Endothelial cell of umbilical vein (primary cell): ENCODE measurements at regions not wholly inside any gene's neighbourhood (a gene's known extent, or its start where the extent isn't known, plus 50 kb on each side); places are given as distances from the start of the nearest gene placed in this dataset.

ENCODE experiments used
- BruUV-seq: library from RNA; stranded (reverse); fragments of 400-500 nt; replicated peaks from 2 replicates; lab custom pipeline; 2021; lab: Mats Ljungman, UMichigan
- CTCF ChIA-PET: fragments of 300-600, 350-600 bp; sonication (Branson Sonifier 250); formaldehyde crosslinking; loops from one replicate; lab custom pipeline; 2021; ENCODE audit warnings: antibody characterized with exemption, inconsistent platforms; lab: Charles Lee
- POLR2A ChIA-PET: fragments of 300-600, 350-600 bp; sonication (Branson Sonifier 250); formaldehyde crosslinking; loops from one replicate; lab custom pipeline; 2021; ENCODE audit warnings: antibody characterized with exemption, inconsistent platforms; lab: Charles Lee
- DNase-seq: peaks from one replicate; pipeline ENCODE4 v3.0.0-alpha.2; 2011; ENCODE audit warnings: low read depth, low spot score
- FAIRE-seq: peaks from 2 replicates; lab custom pipeline; 2011; peaks lifted over from hg19 to GRCh38; lab: Jason Lieb, UNC
- H2AFZ ChIP-seq: 2 replicates; pipeline ENCODE4 v1.6.0; 2012; ENCODE audit warnings: low read depth, low read length, control low read depth, inconsistent platforms
- H3K27ac ChIP-seq: 2 replicates; pipeline ENCODE4 v1.5.1; 2011; ENCODE audit warnings: low read depth, mild to moderate bottlenecking, control low read depth, low read length, moderate library complexity; ENCODE audit not compliant: insufficient read depth
- H3K27me3 ChIP-seq, 2 experiments: 2 replicates each; pipeline versions ENCODE4 v1.6.0 to v1.6.1; 2011; ENCODE audit warnings: low read length in 2 of 2, mixed read lengths in 1 of 2; ENCODE audit not compliant: control insufficient read depth in 2 of 2, insufficient read depth in 2 of 2
- H3K36me3 ChIP-seq, 2 experiments: 2 replicates in 1 of 2; 3 replicates in 1 of 2; pipeline ENCODE4 v1.5.1; 2011; ENCODE audit warnings: low read length in 2 of 2, mild to moderate bottlenecking in 1 of 2, moderate library complexity in 1 of 2; ENCODE audit not compliant: control insufficient read depth in 2 of 2, insufficient read depth in 2 of 2; ENCODE audit errors: extremely low read depth in 1 of 2
- H3K4me1 ChIP-seq: 3 replicates; pipeline ENCODE4 v1.5.1; 2011; ENCODE audit warnings: mild to moderate bottlenecking, low read length; ENCODE audit not compliant: control insufficient read depth, insufficient read depth; ENCODE audit errors: extremely low read depth
- H3K4me2 ChIP-seq: 2 replicates; pipeline ENCODE4 v1.6.1; 2011; ENCODE audit warnings: low read length, control low read depth, mixed read lengths; ENCODE audit not compliant: insufficient read depth
- H3K4me3 ChIP-seq, 3 experiments: fragments of 200-600 bp in 1 of 3; sonication (generic), shearing (Covaris generic) in 1 of 3; replicated peaks in 1 of 3; 2 replicates each; pipeline ENCODE4 v1.5.1; 2011 to 2016; ENCODE audit warnings: control low read depth in 3 of 3, low read length in 3 of 3, mild to moderate bottlenecking in 2 of 3, inconsistent platforms in 1 of 3, low read depth in 1 of 3, moderate library complexity in 1 of 3; ENCODE audit not compliant: insufficient read depth in 1 of 3
- H3K79me2 ChIP-seq: 2 replicates; pipeline ENCODE4 v1.6.0; 2012; ENCODE audit warnings: low read length, inconsistent platforms; ENCODE audit not compliant: control insufficient read depth, insufficient read depth
- H3K9ac ChIP-seq: replicated peaks from 2 replicates; pipeline ENCODE3; 2011; ENCODE audit warnings: low read length, control low read depth; ENCODE audit not compliant: insufficient read depth; ENCODE audit errors: extremely low read depth
- H3K9me1 ChIP-seq: replicated peaks from 3 replicates; pipeline ENCODE4 v1.6.0; 2011; ENCODE audit warnings: mild to moderate bottlenecking, low read length; ENCODE audit not compliant: control insufficient read depth, insufficient read depth; ENCODE audit errors: extremely low read depth
- H3K9me3 ChIP-seq: replicated peaks from 2 replicates; pipeline ENCODE4 v1.5.1; 2012; ENCODE audit warnings: low read length, inconsistent platforms; ENCODE audit not compliant: control insufficient read depth, insufficient read depth
- H4K20me1 ChIP-seq: replicated peaks from 2 replicates; pipeline ENCODE3; 2011; ENCODE audit warnings: mild to moderate bottlenecking, low read length; ENCODE audit not compliant: control insufficient read depth, insufficient read depth; ENCODE audit errors: extremely low read depth
- EZH2 ChIP-seq: IDR thresholded peaks from 2 replicates; pipeline ENCODE4 v1.6.1; 2012; ENCODE audit warnings: borderline replicate concordance, low read depth, mild to moderate bottlenecking, moderate library complexity, low read length, inconsistent platforms; ENCODE audit not compliant: severe bottlenecking
- FOS ChIP-seq: IDR thresholded peaks from 2 replicates; pipeline ENCODE4 v1.6.1; 2011; ENCODE audit warnings: mild to moderate bottlenecking, low read length, moderate library complexity, borderline replicate concordance; ENCODE audit not compliant: insufficient read depth
- GATA2 ChIP-seq: IDR thresholded peaks from 2 replicates; pipeline ENCODE4 v1.7.0; 2011; ENCODE audit warnings: low read depth, mild to moderate bottlenecking, moderate library complexity, mixed read lengths, low read length; ENCODE audit not compliant: insufficient read length, insufficient read depth
- JUN ChIP-seq: IDR thresholded peaks from 2 replicates; pipeline ENCODE4 v1.6.1; 2011; ENCODE audit warnings: borderline replicate concordance, low read depth; ENCODE audit not compliant: insufficient read length, insufficient read depth
- MAX ChIP-seq: IDR thresholded peaks from 2 replicates; pipeline ENCODE4 v1.6.1; 2011; ENCODE audit not compliant: insufficient read depth, insufficient read length
- MYC ChIP-seq: IDR thresholded peaks from one replicate; pipeline ENCODE4 v1.6.1; 2011; ENCODE audit warnings: mild to moderate bottlenecking, low read depth, low read length
- POLR2A ChIP-seq: IDR thresholded peaks from 2 replicates; pipeline ENCODE4 v1.6.1; 2012; ENCODE audit warnings: low read depth, mild to moderate bottlenecking, control low read depth, low read length
- POLR2AphosphoS5 ChIP-seq: IDR thresholded peaks from 2 replicates; pipeline ENCODE4 v1.6.1; 2012; ENCODE audit warnings: low read depth, mild to moderate bottlenecking, control low read depth, low read length, moderate library complexity; ENCODE audit not compliant: insufficient read depth
- dilution Hi-C: fragments of 300-500 bp; cut with MboI; formaldehyde crosslinking; loops from one replicate; pipeline ENCODE4 v1.15.0; 2019; ENCODE audit warnings: low sequenced_read_pairs; ENCODE audit not compliant: extremely low pct_ligation_motif_present
- intact Hi-C: fragments of 100-400 bp; cut with micrococcal nuclease; formaldehyde crosslinking; loops from one replicate; pipeline ENCODE4 v1.10.0; 2022
- TF ChIP-seq, protein P1 (sequence below), 2 donors: IDR thresholded peaks; 1 replicate in 1 of 2; 2 replicates in 1 of 2; pipeline ENCODE4 v1.5.1; 2011; ENCODE audit warnings: low read length in 2 of 2, mild to moderate bottlenecking in 2 of 2, moderate library complexity in 2 of 2, control low read depth in 1 of 2, inconsistent platforms in 1 of 2, low read depth in 1 of 2; ENCODE audit not compliant: insufficient read depth in 1 of 2; ENCODE audit errors: extremely low read depth in 1 of 2

DNA sequence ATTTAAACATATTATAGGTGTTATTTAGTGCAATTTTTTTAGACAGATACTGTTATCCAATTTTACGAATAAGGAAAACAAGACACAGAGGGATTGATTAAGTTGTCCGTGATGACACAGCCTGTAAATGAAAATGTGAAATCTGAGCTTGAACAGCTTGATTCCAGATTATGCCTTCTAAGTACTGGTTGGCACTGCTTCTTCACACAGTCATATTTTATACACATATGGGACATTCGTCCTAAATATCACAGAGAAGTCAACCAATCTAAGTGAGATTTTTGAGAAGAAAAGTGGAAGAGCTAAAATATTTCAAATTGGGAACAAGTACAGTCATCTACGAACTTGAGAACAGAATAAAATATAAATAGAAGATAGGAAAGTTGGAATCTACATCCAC is 756.3 kb downstream of the BCKDHB start:
- intact Hi-C loops (no loop called here), dilution Hi-C loops (no loop called here)
- Histone ChIP-seq H3K4me1 (no peaks in the 10 kb centered on the region), H3K9me3 (no peaks in the 10 kb centered on the region), H3K79me2 (no peaks in the 10 kb centered on the region), H4K20me1 (no peaks in the 10 kb centered on the region), H3K9ac (no peak overlapping the region), H3K4me3 (no peak overlapping the region), H3K27ac (no peak overlapping the region), H3K9me1 (no peaks in the 10 kb centered on the region), H3K36me3 (no peaks in the 10 kb centered on the region), H3K27me3 (no peaks in the 10 kb centered on the region), H3K4me2 (no peak overlapping the region), H2AFZ (no peak overlapping the region)
- FAIRE-seq, result no peak
- no peak for DNase-seq
- ChIA-PET POLR2A (no interaction called here), CTCF (interaction anchor here (1.2 to 2.0 kb wide), 3 partner anchors 11 to 257 kb away, joined by 4 to 7 read pairs (median 5); no protein-coding TSS in a partner anchor)
- no peak for TF ChIP-seq MAX
- TF ChIP-seq GATA2, result no peak
- no peak for TF ChIP-seq POLR2A
- no peak for TF ChIP-seq MYC
- TF ChIP-seq POLR2AphosphoS5, result no peak
- TF ChIP-seq EZH2, result no peak
- TF ChIP-seq JUN, result no peak
- TF ChIP-seq, protein P1, sequence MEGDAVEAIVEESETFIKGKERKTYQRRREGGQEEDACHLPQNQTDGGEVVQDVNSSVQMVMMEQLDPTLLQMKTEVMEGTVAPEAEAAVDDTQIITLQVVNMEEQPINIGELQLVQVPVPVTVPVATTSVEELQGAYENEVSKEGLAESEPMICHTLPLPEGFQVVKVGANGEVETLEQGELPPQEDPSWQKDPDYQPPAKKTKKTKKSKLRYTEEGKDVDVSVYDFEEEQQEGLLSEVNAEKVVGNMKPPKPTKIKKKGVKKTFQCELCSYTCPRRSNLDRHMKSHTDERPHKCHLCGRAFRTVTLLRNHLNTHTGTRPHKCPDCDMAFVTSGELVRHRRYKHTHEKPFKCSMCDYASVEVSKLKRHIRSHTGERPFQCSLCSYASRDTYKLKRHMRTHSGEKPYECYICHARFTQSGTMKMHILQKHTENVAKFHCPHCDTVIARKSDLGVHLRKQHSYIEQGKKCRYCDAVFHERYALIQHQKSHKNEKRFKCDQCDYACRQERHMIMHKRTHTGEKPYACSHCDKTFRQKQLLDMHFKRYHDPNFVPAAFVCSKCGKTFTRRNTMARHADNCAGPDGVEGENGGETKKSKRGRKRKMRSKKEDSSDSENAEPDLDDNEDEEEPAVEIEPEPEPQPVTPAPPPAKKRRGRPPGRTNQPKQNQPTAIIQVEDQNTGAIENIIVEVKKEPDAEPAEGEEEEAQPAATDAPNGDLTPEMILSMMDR (IDR thresholded peaks at IDR 0.05; ENCODE audit: extremely low read depth in 1 of 2, insufficient read depth in 1 of 2, low read depth in 1 of 2, low read length in 2 of 2), result no peak
- no peak for TF ChIP-seq FOS
- no TSS peak for BruUV-seq
